NB4 (cell line): ENCODE measurements at regions not wholly inside any gene's neighbourhood (a gene's known extent, or its start where the extent isn't known, plus 50 kb on each side); places are given as distances from the start of the nearest gene placed in this dataset.

Source experiments
- DNase-seq: peaks from one replicate; pipeline ENCODE4 v3.0.0; 2010; ENCODE audit warnings: low read depth
- H3K4me3 ChIP-seq: one replicate; pipeline ENCODE4 v1.5.1; 2011; ENCODE audit warnings: mild to moderate bottlenecking, low read depth, low read length, moderate library complexity
- MAX ChIP-seq: IDR thresholded peaks from 2 replicates; pipeline ENCODE4 v1.6.1; 2011; ENCODE audit warnings: low read depth, low read length
- MYC ChIP-seq: IDR thresholded peaks from 2 replicates; pipeline ENCODE4 v1.6.1; 2011; ENCODE audit warnings: low read depth, low read length
- POLR2A ChIP-seq: IDR thresholded peaks from 2 replicates; pipeline ENCODE4 v1.6.1; 2011; ENCODE audit warnings: mild to moderate bottlenecking; ENCODE audit not compliant: insufficient read length; ENCODE audit errors: extremely low read depth
- TF ChIP-seq, protein P1 (sequence below): IDR thresholded peaks from one replicate; pipeline ENCODE4 v1.5.1; 2012; ENCODE audit warnings: low read depth, low read length

GRCh38 chr4:59825104-59825503 lies 1375.0 kb upstream of the ADGRL3 start:
- no peak for TF ChIP-seq MAX
- no peak for TF ChIP-seq POLR2A
- TF ChIP-seq MYC = no peak
- TF ChIP-seq, protein P1, sequence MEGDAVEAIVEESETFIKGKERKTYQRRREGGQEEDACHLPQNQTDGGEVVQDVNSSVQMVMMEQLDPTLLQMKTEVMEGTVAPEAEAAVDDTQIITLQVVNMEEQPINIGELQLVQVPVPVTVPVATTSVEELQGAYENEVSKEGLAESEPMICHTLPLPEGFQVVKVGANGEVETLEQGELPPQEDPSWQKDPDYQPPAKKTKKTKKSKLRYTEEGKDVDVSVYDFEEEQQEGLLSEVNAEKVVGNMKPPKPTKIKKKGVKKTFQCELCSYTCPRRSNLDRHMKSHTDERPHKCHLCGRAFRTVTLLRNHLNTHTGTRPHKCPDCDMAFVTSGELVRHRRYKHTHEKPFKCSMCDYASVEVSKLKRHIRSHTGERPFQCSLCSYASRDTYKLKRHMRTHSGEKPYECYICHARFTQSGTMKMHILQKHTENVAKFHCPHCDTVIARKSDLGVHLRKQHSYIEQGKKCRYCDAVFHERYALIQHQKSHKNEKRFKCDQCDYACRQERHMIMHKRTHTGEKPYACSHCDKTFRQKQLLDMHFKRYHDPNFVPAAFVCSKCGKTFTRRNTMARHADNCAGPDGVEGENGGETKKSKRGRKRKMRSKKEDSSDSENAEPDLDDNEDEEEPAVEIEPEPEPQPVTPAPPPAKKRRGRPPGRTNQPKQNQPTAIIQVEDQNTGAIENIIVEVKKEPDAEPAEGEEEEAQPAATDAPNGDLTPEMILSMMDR = no peak
- H3K4me3 ChIP-seq = no peak overlapping the region
- no peak for DNase-seq

- TF ChIP-seq MYC (no peak), MAX (no peak), POLR2A (no peak)
- TF ChIP-seq, protein P1 = no peak
- DNase-seq = no peak
- H3K4me3 ChIP-seq = no peak overlapping the region
Observed at GRCh38 chr4:59831746-59832145, 1368.4 kb upstream of the ADGRL3 start.

- no peak overlapping the region for H3K4me3 ChIP-seq
- DNase-seq = no peak
- no peak for TF ChIP-seq MYC
- TF ChIP-seq, protein P1 = no peak
- no peak for TF ChIP-seq MAX
- no peak for TF ChIP-seq POLR2A
Observed at GRCh38 chr4:59834943-59835342, 1365.2 kb upstream of the ADGRL3 start.

GRCh38 chr4:59837751-59838150 lies 1362.4 kb upstream of the ADGRL3 start:
- H3K4me3 ChIP-seq = no peak overlapping the region
- TF ChIP-seq MAX = no peak
- no peak for TF ChIP-seq POLR2A
- no peak for TF ChIP-seq MYC
- TF ChIP-seq, protein P1 = no peak

DNA sequence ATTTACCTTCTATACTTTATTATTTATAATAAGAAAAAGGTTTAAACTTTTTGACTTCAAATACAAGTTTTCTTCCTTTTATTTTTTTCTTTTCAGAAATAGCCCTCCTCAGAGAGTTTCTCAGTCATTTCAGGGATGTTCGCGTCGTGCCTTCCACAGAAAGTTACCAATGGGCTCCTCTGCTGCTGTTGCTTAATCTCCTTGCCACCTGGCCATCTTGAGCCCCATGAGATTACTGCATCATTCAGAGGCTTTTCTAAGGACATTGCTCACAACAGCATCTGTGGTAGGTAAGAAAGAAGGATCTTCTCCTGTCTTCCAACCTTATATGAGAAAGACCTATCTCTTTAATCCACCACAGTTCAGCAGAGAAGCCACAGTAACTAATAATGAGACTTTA lies 1361.9 kb upstream of the ADGRL3 start:
- TF ChIP-seq MYC (no peak), POLR2A (no peak), MAX (no peak)
- TF ChIP-seq, protein P1 = no peak
- no peak for DNase-seq
- H3K4me3 ChIP-seq = no peak overlapping the region

More at GRCh38 chr4:59837751-59838150, 1362.4 kb upstream of the ADGRL3 start:
- no peak for DNase-seq

- H3K4me3 ChIP-seq = no peak overlapping the region
- no peak for DNase-seq
- no peak for TF ChIP-seq MYC
- no peak for TF ChIP-seq MAX
- TF ChIP-seq POLR2A = no peak
- TF ChIP-seq, protein P1 = no peak
Observed at GRCh38 chr4:59841698-59842097, 1358.4 kb upstream of the ADGRL3 start.
